NCI-H82 (cell line): ENCODE measurements at regions not wholly inside any gene's neighbourhood (a gene's known extent, or its start where the extent isn't known, plus 50 kb on each side); places are given as distances from the start of the nearest gene placed in this dataset.
"Not testable (repeated sequence)": the region's sequence is repeated elsewhere in the genome, so short reads cannot be mapped to it uniquely, and the experiment has no call there.

ENCODE experiments used
- DNase-seq: peaks from one replicate; lab custom pipeline; 2025; lab: John Stamatoyannopoulos, UW

DNA sequence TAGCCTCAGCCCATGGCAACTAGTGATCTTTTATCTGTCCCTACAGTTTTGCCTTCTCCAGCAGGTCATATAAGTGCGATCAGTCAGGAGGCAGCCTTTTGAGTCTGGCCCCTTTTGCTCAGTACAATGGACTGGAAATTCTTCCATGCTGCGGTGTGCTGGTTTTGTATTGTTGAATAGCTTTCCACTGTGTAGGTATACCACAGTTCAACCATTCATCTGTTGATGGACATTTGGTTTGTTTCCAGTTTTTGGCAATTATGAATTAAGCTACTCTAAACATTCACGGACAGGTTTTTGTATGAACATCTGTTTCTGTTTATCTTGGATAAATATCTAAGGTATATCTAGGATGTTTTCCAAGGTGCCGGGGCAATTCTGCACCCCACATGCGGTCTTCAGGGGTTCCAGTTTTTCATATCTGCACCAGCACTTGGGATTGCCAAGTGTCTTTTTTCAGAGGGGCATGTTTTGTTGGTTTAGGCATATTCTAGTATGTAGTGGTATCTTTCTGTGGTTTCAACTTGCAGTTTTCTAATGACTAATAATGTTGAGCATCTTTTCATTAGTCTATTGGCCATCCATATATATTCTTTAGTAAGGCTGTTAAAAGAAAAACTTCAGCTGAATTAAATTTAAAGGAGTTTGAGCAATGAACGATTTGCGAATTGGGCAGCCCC lies 141.0 kb downstream of the TFAP2C start:
- DNase-seq, result no peak

- no peak for DNase-seq
These were observed 144.6 kb downstream of the TFAP2C start for GRCh38 chr20:56773749-56774148.

DNA sequence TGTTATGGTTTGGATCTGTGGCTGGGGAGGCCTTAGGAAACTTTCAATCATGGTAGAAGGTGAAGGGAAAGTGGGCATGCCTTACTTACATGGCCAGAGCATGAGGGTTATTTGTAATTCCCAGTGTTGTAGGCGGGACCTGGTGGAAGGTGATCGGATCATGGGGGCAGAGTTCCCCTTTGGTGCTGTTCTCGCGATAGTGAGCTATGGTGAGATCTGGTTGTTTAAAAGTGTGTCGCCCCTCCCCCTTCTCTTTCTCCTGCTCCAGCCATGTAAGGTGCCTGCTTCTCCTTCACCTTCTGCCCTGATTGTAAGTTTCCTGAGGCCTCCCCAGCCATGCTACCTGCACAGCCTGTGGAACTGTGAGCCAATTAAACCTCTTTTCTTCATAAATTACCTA lies 145.8 kb downstream of the TFAP2C start:
- no peak for DNase-seq

DNA sequence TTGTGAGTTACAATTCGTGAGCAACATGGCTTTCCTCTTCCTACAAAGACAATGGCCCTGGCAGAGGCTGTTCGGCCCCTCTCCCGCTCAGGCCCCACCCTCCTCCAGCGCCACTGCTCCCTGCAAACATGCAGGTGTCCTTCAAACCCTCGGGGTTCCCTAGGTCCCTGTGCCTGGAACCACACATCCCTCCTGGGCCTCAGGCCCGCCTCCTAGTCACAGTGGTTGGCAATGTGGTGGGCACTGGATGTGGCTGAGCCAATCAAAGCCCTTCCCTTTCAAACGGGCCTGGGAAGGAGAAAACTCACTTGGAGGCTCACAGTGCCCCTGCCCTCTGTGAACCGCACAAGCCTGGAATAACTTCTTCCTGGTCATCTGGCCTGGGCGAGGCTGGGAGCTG lies 147.2 kb downstream of the TFAP2C start:
- no peak for DNase-seq

GRCh38 chr20:56778765-56779195 lies 149.7 kb downstream of the TFAP2C start:
- DNase-seq, result no peak

- DNase-seq, result no peak
These were observed 150.5 kb downstream of the TFAP2C start for GRCh38 chr20:56779452-56780143.

GRCh38 chr20:56780266-56780665 lies 151.2 kb downstream of the TFAP2C start:
- no peak for DNase-seq

DNA sequence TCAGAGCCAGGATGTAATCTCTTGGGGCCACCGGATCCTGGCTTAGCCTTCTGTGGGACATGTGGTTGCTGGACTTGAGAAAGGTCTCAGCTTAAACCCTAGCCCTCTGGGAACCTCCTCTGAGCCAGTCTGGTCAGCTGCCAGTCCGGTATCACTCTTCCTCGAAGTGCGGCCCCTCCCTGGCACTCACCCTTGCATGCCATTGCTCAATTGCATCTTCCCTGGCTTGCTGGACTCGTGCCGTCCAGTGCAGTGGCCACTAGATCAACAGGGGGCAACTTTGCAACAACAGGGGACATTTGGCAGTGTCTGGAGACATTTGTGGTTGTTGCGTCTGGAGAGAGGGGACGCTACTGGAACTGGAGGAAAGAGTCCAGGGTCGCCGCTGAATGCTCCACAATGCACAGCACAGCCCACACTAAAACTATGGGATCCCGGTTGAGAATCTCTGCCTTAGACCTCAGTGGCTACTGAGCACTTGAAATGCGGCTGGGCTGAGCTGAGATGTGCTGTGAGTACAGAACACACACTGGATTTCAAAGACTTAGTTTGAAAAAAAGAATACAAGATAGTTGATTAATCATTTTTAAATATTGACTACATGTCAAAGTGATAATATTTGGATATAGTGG lies 152.1 kb downstream of the TFAP2C start:
- no peak for DNase-seq

GRCh38 chr20:56781987-56782560 lies 153.0 kb downstream of the TFAP2C start:
- DNase-seq, result not testable (repeated sequence)

- not testable (repeated sequence) for DNase-seq
These were observed 153.7 kb downstream of the TFAP2C start for GRCh38 chr20:56782814-56783213.

DNA sequence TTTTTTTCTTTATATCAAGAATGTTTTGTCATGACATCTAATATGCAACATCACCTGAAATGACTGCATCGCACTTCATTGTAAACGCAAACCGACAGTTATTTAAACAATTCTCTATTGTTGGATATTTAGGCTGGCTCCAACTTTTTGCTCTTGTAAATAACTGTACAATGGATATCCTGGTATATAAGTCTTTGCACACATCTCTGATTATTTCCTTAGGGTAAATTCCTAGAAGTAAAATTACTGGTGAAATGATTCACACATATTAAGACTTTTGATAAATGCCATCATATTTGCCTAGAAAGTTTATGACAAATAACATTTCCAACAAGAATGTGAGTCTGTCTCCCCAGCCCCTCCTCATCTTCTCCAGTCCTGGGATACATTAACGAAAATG lies 154.7 kb downstream of the TFAP2C start:
- no peak for DNase-seq

GRCh38 chr20:56786503-56786902 lies 157.4 kb downstream of the TFAP2C start:
- DNase-seq, result no peak

DNA sequence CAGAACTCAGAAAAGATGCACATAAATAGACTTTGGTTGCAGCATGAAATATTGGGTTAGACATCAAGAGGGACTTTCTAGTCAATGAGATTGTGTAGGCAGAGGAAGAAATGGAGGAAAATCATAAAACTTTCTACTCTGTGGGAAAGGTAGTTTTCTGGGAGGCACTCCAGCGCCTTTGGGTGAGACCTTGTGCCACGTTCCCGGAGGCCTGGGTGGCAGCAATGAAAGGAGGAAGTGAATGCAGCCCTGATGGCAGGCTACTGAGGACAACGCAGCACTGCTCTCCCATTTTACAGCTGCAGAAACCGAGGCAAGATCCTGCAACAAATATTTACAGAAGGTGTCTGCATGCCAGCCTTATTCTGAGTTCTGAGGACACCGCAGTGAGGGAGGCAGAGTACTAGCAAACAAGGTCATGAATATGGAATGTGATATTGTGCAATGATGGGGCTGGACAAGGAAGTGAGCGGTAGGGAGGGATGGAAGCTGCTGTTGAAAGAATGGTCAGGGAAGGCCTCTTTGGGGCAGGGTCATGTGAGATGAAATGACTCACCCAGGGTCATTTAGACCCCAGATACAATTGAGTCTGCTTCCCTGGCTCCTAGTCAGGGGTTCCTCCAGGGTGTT lies 159.1 kb downstream of the TFAP2C start:
- no peak for DNase-seq

DNA sequence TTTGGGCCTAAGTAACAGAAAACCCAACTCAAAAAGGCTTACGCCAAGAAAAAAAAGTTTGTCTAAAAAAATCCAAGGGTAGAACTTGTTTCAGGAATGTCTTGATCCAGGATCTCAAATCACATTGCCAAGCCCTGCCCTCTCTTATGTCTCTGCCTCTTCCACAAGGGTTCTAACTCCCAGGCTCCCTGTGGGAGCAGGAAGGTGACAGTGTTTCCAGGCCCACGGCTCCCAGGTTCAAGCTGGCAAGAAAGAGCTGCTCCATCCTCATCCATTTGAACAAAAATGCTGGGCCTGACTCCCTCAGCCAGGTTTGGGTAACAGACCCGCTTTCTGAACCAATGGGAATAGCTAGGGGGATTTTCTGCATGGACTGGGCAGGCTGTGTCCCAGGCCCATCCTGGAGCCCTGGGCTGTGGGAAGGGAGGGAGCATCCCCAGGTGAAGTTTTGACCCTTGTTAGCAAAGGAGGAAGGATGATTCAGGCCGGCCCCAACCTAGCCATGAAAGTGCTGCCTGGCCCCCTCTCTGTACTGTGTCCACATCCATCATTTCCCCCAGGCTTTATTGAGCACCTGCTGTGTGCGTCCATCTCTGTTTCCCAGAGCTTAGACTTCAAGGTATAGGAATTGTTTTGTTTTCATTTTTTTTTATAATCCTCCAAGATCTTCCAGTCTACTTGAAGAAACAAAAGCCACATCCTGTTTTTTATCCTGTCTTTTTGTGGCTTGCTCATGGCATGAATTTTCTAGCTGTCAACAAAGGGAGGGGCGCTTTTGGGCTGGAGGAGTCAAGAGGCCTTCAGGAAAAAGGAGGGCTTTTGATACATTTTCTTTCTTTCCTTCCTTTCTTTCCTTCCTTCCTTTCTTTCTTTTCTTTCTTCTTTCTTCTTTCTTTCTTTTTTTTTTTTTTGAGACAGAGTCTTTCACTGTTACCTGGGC lies 159.8 kb downstream of the TFAP2C start:
- DNase-seq, result no peak

DNA sequence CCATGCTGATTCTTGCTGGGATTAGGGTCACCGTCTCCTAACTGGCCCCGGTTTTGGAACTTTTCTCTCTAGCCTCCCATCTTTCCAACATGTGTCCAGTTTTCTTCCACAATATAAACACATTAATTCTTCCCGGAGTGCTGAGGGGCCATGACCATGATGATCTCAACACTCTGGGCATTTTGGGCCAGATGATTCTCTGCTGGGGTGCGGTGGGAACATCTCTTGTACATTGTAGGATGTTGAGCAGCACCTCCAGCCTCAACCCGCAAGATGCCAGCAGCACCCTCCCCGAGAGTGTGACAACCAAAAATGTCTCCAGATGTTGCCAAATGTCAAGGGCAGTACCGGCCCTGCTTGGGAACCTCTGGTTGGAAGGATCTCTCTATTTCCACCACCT lies 164.8 kb downstream of the TFAP2C start:
- no peak for DNase-seq

DNA sequence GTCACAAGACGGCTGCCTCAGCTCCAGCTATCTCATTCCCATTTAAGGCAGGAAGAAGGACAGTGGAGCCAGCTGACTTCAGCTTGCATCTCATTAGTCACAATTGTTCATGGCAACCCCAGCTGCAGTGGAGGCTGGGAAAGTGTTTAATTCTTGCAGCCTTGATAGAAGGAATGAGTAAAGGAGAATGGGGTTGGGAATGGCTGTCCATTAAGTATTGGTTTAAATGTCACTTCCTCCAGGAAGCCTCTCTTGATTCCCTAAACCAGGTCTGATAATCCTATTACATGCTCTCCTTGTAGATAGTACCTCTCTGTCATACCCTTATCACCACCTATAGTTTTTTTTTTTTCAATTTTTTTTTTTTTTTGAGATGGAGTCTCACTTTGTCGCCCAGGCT lies 166.4 kb downstream of the TFAP2C start:
- DNase-seq, result no peak

- DNase-seq, result no peak
These were observed 167.2 kb downstream of the TFAP2C start for GRCh38 chr20:56796345-56796744.

DNA sequence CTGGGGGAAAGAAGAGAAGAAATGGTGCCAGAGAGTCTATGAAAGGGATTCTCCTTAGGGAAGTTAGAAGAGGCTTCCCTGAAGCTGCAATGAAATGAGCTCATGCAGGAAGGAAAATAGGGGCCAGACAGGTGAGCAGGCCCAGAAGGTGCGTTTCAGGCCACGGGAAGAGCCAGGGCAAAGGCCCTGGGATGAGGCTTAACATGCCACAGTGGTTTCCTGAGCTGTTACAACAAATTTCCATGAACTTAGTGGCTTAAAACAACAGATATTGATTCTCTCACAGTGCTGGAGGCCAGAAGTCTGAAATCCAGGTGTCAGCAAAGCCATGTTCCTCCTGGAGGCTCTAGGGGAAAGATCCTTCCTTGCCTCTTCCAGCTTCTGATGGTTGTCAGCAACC lies 167.9 kb downstream of the TFAP2C start:
- DNase-seq, result no peak

- no peak for DNase-seq
These were observed 169.5 kb downstream of the TFAP2C start for GRCh38 chr20:56798634-56799033.

DNA sequence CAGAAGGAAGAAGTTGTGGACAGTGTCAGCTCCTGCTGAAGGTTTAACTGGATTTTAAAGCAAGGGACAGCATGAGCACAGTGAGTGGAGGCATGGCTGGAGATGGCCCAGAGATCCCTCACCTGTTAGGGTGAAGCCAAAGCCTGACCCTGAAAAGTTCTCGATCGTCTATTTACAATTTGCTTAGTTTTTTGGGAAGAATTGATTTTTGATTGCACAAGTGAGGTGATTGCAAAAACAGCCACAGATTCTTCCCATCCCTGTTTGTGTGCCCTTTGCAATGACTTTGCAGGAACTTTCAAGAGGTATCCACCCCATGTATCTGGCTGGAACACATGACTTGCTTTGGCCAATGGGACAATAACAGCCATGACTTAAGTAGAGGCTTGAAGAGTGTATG lies 170.1 kb downstream of the TFAP2C start:
- no peak for DNase-seq

GRCh38 chr20:56800088-56800487 lies 171.0 kb downstream of the TFAP2C start:
- no peak for DNase-seq
